ENCODE measurements at regions not wholly inside any gene's neighbourhood (a gene's known extent, or its start where the extent isn't known, plus 50 kb on each side); places are given as distances from the start of the nearest gene placed in this dataset.

DNA sequence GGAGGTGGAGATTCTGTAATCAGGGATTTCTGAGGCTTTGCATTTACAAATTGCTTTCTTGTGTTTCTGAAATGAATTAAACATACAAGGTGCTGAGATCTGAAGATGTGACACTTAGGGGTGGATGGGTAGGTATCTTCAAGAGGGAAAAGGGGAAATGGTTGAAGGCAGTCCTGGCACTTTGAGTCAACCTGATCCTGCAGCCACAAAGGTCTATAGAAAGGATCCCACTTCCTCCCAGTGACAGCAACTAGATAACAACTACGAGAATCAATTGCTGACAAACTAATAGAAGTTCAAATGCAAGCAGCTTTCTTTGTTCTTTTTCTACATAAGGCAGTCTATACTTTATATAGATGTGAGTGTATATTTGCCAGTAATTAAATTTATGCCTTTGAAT, 553.3 kb downstream of the MDFIC start:
- TF ChIP-seq, protein P1, sequence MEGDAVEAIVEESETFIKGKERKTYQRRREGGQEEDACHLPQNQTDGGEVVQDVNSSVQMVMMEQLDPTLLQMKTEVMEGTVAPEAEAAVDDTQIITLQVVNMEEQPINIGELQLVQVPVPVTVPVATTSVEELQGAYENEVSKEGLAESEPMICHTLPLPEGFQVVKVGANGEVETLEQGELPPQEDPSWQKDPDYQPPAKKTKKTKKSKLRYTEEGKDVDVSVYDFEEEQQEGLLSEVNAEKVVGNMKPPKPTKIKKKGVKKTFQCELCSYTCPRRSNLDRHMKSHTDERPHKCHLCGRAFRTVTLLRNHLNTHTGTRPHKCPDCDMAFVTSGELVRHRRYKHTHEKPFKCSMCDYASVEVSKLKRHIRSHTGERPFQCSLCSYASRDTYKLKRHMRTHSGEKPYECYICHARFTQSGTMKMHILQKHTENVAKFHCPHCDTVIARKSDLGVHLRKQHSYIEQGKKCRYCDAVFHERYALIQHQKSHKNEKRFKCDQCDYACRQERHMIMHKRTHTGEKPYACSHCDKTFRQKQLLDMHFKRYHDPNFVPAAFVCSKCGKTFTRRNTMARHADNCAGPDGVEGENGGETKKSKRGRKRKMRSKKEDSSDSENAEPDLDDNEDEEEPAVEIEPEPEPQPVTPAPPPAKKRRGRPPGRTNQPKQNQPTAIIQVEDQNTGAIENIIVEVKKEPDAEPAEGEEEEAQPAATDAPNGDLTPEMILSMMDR (IDR thresholded peaks at IDR 0.05; ENCODE audit: low read length), result no peak
- no peak for TF ChIP-seq EZH2 (optimal IDR thresholded peaks at IDR 0.05; ENCODE audit: low read depth, low read length)
- no peak for TF ChIP-seq EZH2phosphoT487 (IDR thresholded peaks at IDR 0.05; ENCODE audit: low read length)
